ENCODE measurements at regions not wholly inside any gene's neighbourhood (a gene's known extent, or its start where the extent isn't known, plus 50 kb on each side); places are given as distances from the start of the nearest gene placed in this dataset.

- no peak for TF ChIP-seq CTCF (IDR thresholded peaks at IDR 0.05; ENCODE audit: low read depth, low read length)
- H3K4me3 ChIP-seq (replicated peaks in 1 of 2; ENCODE audit: low read depth in 2 of 2, low read length in 2 of 2), result no peak overlapping the region
- no peak for DNase-seq (ENCODE audit: low read depth in 2 of 2)
Observed at GRCh38 chr5:154115291-154115690, 75.2 kb upstream of the GALNT10 start.

- TF ChIP-seq CTCF (IDR thresholded peaks at IDR 0.05; ENCODE audit: low read depth, low read length), result no peak
- H3K4me3 ChIP-seq (replicated peaks in 1 of 2; ENCODE audit: low read depth in 2 of 2, low read length in 2 of 2), result no peak overlapping the region
- DNase-seq (ENCODE audit: low read depth in 2 of 2), result no peak
Observed at GRCh38 chr5:154117050-154117449, 73.5 kb upstream of the GALNT10 start.

GRCh38 chr5:154117930-154118329 is 72.6 kb upstream of the GALNT10 start:
- no peak for TF ChIP-seq CTCF (IDR thresholded peaks at IDR 0.05; ENCODE audit: low read depth, low read length)
- DNase-seq (ENCODE audit: low read depth in 2 of 2), result no peak
- H3K4me3 ChIP-seq (replicated peaks in 1 of 2; ENCODE audit: low read depth in 2 of 2, low read length in 2 of 2), result no peak overlapping the region

- H3K4me3 ChIP-seq (replicated peaks in 1 of 2; ENCODE audit: low read depth in 2 of 2, low read length in 2 of 2), result no peak overlapping the region
- no peak for DNase-seq (ENCODE audit: low read depth in 2 of 2)
- no peak for TF ChIP-seq CTCF (IDR thresholded peaks at IDR 0.05; ENCODE audit: low read depth, low read length)
Observed at GRCh38 chr5:154118385-154118784, 72.1 kb upstream of the GALNT10 start.

GRCh38 chr5:154118893-154119336 is 71.6 kb upstream of the GALNT10 start:
- DNase-seq (ENCODE audit: low read depth in 2 of 2), result no peak
- no peak for TF ChIP-seq CTCF (IDR thresholded peaks at IDR 0.05; ENCODE audit: low read depth, low read length)
- no peak overlapping the region for H3K4me3 ChIP-seq (replicated peaks in 1 of 2; ENCODE audit: low read depth in 2 of 2, low read length in 2 of 2)

DNA sequence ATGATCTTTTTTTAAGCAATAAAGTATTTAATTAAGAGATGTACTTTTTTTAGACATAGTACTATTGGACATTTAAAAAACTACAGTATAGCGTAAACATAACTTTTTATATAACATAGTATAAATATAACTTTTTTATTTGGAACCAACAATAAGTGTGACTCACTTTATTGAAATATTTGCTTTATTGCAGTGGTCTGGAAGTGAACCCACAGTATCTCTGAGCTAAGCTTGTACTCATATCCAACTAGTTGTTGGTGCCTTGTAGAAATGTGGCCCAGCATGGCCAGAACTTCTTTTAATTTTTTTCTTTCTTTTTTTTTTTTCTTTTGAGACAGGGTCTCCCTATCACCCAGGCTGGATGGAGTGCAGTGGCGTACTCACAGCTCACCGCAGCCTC is 61.5 kb upstream of the GALNT10 start:
- no peak overlapping the region for H3K4me3 ChIP-seq (replicated peaks in 1 of 2; ENCODE audit: low read depth in 2 of 2, low read length in 2 of 2)
- TF ChIP-seq CTCF (IDR thresholded peaks at IDR 0.05; ENCODE audit: low read depth, low read length), result no peak
- no peak for DNase-seq (ENCODE audit: low read depth in 2 of 2)

- no peak for TF ChIP-seq CTCF (IDR thresholded peaks at IDR 0.05; ENCODE audit: low read depth, low read length)
- no peak overlapping the region for H3K4me3 ChIP-seq (replicated peaks in 1 of 2; ENCODE audit: low read depth in 2 of 2, low read length in 2 of 2)
- DNase-seq (ENCODE audit: low read depth in 2 of 2), result no peak
Observed at GRCh38 chr5:154129921-154130320, 60.6 kb upstream of the GALNT10 start.

Data from cardiac fibroblast (primary cell).